Adipocyte (in vitro differentiated cells): ENCODE measurements at regions not wholly inside any gene's neighbourhood (a gene's known extent, or its start where the extent isn't known, plus 50 kb on each side); places are given as distances from the start of the nearest gene placed in this dataset.

Source experiments
- DNase-seq: peaks from one replicate; pipeline ENCODE4 v3.0.0-alpha.2; 2015; ENCODE audit warnings: low read depth
- H3K27me3 ChIP-seq: replicated peaks from 2 replicates; pipeline ENCODE4 v1.7.0; 2013; ENCODE audit warnings: mild to moderate bottlenecking, low read length, moderate library complexity; ENCODE audit not compliant: control insufficient read depth, insufficient read depth
- H3K36me3 ChIP-seq: 2 replicates; pipeline ENCODE4 v1.7.0; 2013; ENCODE audit warnings: low read length, mild to moderate bottlenecking, moderate library complexity; ENCODE audit not compliant: control insufficient read depth, insufficient read depth, severe bottlenecking
- H3K4me1 ChIP-seq: 2 replicates; pipeline ENCODE4 v1.7.0; 2013; ENCODE audit warnings: mild to moderate bottlenecking, low read length, moderate library complexity; ENCODE audit not compliant: control insufficient read depth, insufficient read depth
- H3K4me3 ChIP-seq: 2 replicates; pipeline ENCODE4 v1.7.0; 2013; ENCODE audit warnings: mild to moderate bottlenecking, low read length, moderate library complexity
- H3K9ac ChIP-seq: 2 replicates; pipeline ENCODE4 v1.7.0; 2013; ENCODE audit warnings: mild to moderate bottlenecking, low read length, moderate library complexity
- H3K9me3 ChIP-seq: 2 replicates; pipeline ENCODE4 v1.7.0; 2013; ENCODE audit warnings: mild to moderate bottlenecking, low read length, moderate library complexity; ENCODE audit not compliant: control insufficient read depth

- no peaks in the 10 kb centered on the region for H3K36me3 ChIP-seq
- H3K4me1 ChIP-seq = no peaks in the 10 kb centered on the region
- H3K4me3 ChIP-seq = no peak overlapping the region
- peaks cover 10% of the 10 kb centered on the region for H3K9me3 ChIP-seq
- no peak for DNase-seq
- no peak overlapping the region for H3K9ac ChIP-seq
- H3K27me3 ChIP-seq = peaks cover 8% of the 10 kb centered on the region
Observed at GRCh38 chr13:111482126-111482525, 161.7 kb downstream of the TEX29 start.

DNA sequence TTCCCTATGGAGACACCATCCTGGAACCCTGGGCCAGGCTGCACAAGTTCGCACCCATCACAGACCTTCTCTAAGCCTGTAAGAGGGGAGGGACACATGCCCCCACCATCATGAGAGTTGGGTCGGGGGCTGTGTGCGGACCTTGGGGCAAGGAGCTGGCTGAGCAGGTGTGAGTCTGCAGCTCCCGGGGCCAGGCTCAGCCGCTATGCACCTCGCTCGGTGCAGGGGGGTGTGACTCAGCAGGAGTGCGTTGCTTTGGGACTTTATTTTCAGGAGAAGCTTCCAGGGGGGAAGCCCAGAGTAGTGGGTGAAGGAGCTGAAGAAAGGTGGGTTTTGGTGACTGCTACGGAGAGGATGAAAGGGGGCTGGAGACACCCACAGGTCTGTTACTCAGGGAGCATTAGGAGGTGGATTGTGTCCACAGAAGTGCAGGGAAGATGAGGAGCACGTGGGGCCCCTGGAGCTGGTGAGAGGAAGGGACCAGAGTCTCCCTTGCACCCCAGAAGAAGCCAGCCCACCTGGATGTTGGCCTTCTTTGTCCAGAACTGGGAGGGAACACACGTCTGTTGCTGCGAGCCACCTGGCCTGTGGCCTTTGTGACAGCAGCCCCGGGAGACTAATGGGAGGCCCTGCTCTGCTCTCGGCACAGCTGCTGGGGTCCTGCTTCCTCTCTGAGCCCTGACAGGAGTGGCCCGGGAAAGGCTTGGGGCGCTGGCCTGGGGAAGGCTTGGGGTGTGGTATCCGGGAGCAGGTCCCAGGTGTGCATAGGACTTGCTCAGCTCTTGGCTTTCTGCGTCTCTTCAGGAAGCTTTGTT is 162.6 kb downstream of the TEX29 start:
- no peak overlapping the region for H3K9ac ChIP-seq
- H3K36me3 ChIP-seq = no peaks in the 10 kb centered on the region
- peaks cover 19% of the 10 kb centered on the region for H3K9me3 ChIP-seq
- H3K27me3 ChIP-seq = peaks cover 8% of the 10 kb centered on the region
- no peak for DNase-seq
- no peaks in the 10 kb centered on the region for H3K4me1 ChIP-seq
- no peak overlapping the region for H3K4me3 ChIP-seq

GRCh38 chr13:111483621-111483987 is 163.2 kb downstream of the TEX29 start:
- peaks cover 8% of the 10 kb centered on the region for H3K27me3 ChIP-seq
- DNase-seq = no peak
- no peaks in the 10 kb centered on the region for H3K36me3 ChIP-seq
- H3K9me3 ChIP-seq = peaks cover 25% of the 10 kb centered on the region
- no peaks in the 10 kb centered on the region for H3K4me1 ChIP-seq
- no peak overlapping the region for H3K4me3 ChIP-seq
- no peak overlapping the region for H3K9ac ChIP-seq

GRCh38 chr13:111484141-111484925 is 163.9 kb downstream of the TEX29 start:
- no peak for DNase-seq
- peaks cover 8% of the 10 kb centered on the region for H3K27me3 ChIP-seq
- H3K36me3 ChIP-seq = no peaks in the 10 kb centered on the region
- H3K9me3 ChIP-seq = peaks cover 25% of the 10 kb centered on the region
- no peaks in the 10 kb centered on the region for H3K4me1 ChIP-seq
- H3K9ac ChIP-seq = no peak overlapping the region
- no peak overlapping the region for H3K4me3 ChIP-seq

GRCh38 chr13:111484959-111485358 is 164.5 kb downstream of the TEX29 start:
- Histone ChIP-seq H3K4me1 (no peaks in the 10 kb centered on the region), H3K4me3 (no peak overlapping the region), H3K9me3 (peaks cover 25% of the 10 kb centered on the region), H3K27me3 (peaks cover 8% of the 10 kb centered on the region), H3K9ac (no peak overlapping the region), H3K36me3 (no peaks in the 10 kb centered on the region)
- DNase-seq = no peak

GRCh38 chr13:111485491-111486250 is 165.2 kb downstream of the TEX29 start:
- Histone ChIP-seq H3K4me1 (no peaks in the 10 kb centered on the region), H3K9ac (no peak overlapping the region), H3K27me3 (peaks cover 1% of the 10 kb centered on the region), H3K4me3 (no peak overlapping the region), H3K9me3 (peaks cover 25% of the 10 kb centered on the region), H3K36me3 (no peaks in the 10 kb centered on the region)
- no peak for DNase-seq

DNA sequence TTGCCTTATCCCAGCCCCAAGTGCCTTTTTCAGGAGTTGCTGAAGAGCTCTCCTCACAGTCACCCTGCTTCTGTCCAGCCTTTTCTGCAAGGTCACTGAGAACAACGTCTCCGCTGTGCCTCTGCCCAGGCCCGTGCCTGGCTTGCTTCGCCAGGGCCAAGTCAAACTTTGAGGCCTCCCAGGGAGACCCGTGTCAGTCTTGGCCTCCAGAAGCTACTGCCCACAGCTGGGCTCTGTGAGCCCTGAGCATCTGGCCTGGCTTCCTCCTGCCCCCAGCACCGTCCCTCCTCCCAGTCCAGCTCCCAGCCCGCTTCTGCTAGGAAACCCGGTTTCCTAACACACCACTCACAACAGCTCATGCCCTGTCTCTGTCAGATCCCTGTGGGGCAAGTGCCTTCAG is 165.9 kb downstream of the TEX29 start:
- no peak overlapping the region for H3K9ac ChIP-seq
- DNase-seq = no peak
- no peaks in the 10 kb centered on the region for H3K4me1 ChIP-seq
- H3K36me3 ChIP-seq = no peaks in the 10 kb centered on the region
- H3K27me3 ChIP-seq = no peaks in the 10 kb centered on the region
- H3K4me3 ChIP-seq = no peak overlapping the region
- H3K9me3 ChIP-seq = peaks cover 25% of the 10 kb centered on the region

GRCh38 chr13:111486801-111487200 is 166.4 kb downstream of the TEX29 start:
- no peak overlapping the region for H3K9ac ChIP-seq
- no peaks in the 10 kb centered on the region for H3K27me3 ChIP-seq
- no peak overlapping the region for H3K4me3 ChIP-seq
- no peak for DNase-seq
- H3K4me1 ChIP-seq = no peaks in the 10 kb centered on the region
- no peaks in the 10 kb centered on the region for H3K36me3 ChIP-seq
- H3K9me3 ChIP-seq = peaks cover 25% of the 10 kb centered on the region

DNA sequence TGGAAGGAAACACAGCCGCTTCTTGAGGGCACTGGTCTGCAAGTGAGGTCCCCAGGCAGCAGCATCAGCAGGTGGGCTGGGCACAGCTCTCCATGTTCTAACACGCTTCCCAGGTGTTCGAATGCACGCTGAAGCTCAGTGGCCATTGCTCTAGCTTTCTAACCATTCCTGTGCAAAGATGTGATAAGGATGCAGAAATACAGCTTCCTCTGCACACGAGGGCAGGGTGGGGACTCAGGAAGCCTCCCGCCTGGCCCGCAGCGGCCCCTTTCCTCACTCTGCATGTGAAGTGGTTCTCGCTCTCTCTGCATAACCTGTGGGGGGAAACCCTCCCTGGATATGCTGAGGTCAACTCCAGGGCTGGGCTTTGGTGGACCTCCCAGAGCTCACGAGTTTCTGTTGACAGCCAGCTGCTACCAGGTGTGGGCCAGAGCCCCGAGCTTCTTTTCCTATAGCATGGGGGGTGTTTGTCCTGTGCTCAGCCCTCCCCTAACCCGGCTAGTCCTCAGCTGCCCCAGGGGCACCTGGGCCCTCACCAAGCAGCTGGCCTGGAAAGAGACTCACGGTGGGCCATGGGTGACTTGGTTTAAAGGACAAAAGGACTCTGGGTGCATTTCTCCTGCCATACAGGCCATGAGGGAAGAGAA is 168.2 kb downstream of the TEX29 start:
- H3K4me1 ChIP-seq = no peaks in the 10 kb centered on the region
- no peaks in the 10 kb centered on the region for H3K36me3 ChIP-seq
- DNase-seq = no peak
- H3K27me3 ChIP-seq = no peaks in the 10 kb centered on the region
- no peak overlapping the region for H3K9ac ChIP-seq
- peaks cover 25% of the 10 kb centered on the region for H3K9me3 ChIP-seq
- no peak overlapping the region for H3K4me3 ChIP-seq

- H3K36me3 ChIP-seq = no peaks in the 10 kb centered on the region
- H3K27me3 ChIP-seq = no peaks in the 10 kb centered on the region
- H3K4me3 ChIP-seq = no peak overlapping the region
- H3K4me1 ChIP-seq = no peaks in the 10 kb centered on the region
- no peak overlapping the region for H3K9ac ChIP-seq
- peaks cover 25% of the 10 kb centered on the region for H3K9me3 ChIP-seq
- no peak for DNase-seq
Observed at GRCh38 chr13:111489301-111489700, 168.9 kb downstream of the TEX29 start.

DNA sequence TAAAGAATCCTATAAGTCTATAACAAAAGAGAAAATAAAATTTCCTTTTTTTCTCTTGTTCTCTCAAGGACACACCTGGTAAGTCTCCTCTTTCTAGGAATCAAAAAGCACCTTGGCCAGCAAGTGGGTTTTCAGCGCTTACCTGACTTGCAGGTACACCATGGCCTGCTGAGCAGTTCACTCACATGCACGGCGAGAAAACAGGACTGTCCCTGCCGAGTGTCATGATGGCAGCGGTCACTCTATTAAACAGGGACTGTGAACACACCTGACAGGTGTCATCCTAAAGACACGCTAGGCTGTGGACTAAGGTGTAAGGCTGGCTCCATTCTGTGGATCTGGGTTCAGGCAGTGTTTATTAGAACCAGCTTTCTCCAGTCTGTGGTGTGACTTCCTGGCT is 170.2 kb downstream of the TEX29 start:
- Histone ChIP-seq H3K4me3 (no peak overlapping the region), H3K4me1 (no peaks in the 10 kb centered on the region), H3K27me3 (no peaks in the 10 kb centered on the region), H3K9ac (no peak overlapping the region), H3K36me3 (no peaks in the 10 kb centered on the region), H3K9me3 (peaks cover 25% of the 10 kb centered on the region)
- no peak for DNase-seq
